ENCODE measurements at regions not wholly inside any gene's neighbourhood (a gene's known extent, or its start where the extent isn't known, plus 50 kb on each side); places are given as distances from the start of the nearest gene placed in this dataset.
A peak's percentile ranks its signal among the peaks of the same experiment; 100 is the strongest.

- TF ChIP-seq CTCF (IDR thresholded peaks at IDR 0.05; ENCODE audit: unreplicated experiment in 3 of 3), result no peak
- H3K4me1 Mint-ChIP-seq, result peaks cover under 1% of the 10 kb centered on the region
- no peaks in the 10 kb centered on the region for H3K9me3 Mint-ChIP-seq
- H3K27me3 Mint-ChIP-seq (ENCODE audit: low read depth), result peaks cover 2% of the 10 kb centered on the region
- H3K27ac Mint-ChIP-seq, result no peak overlapping the region
- H3K4me3 Mint-ChIP-seq, result no peak overlapping the region
- no peaks in the 10 kb centered on the region for H3K36me3 Mint-ChIP-seq (ENCODE audit: low read depth)
Measured at GRCh38 chr5:124560370-124560769, 186.1 kb downstream of the ZNF608 start.

- H3K36me3 Mint-ChIP-seq (ENCODE audit: low read depth), result no peaks in the 10 kb centered on the region
- peaks cover 16% of the 10 kb centered on the region for H3K4me1 Mint-ChIP-seq
- H3K27me3 Mint-ChIP-seq (ENCODE audit: low read depth), result peaks cover 5% of the 10 kb centered on the region
- no peak overlapping the region for H3K27ac Mint-ChIP-seq
- H3K4me3 Mint-ChIP-seq, result no peak overlapping the region
- TF ChIP-seq CTCF (IDR thresholded peaks at IDR 0.05; ENCODE audit: unreplicated experiment in 3 of 3), result no peak
- H3K9me3 Mint-ChIP-seq, result no peaks in the 10 kb centered on the region
Measured at GRCh38 chr5:124557761-124558160, 188.7 kb downstream of the ZNF608 start.

GRCh38 chr5:124554746-124555578 is 191.5 kb downstream of the ZNF608 start:
- H3K4me1 Mint-ChIP-seq, result peaks cover 26% of the 10 kb centered on the region
- no peaks in the 10 kb centered on the region for H3K9me3 Mint-ChIP-seq
- H3K36me3 Mint-ChIP-seq (ENCODE audit: low read depth), result no peaks in the 10 kb centered on the region
- H3K4me3 Mint-ChIP-seq, result no peak overlapping the region
- H3K27ac Mint-ChIP-seq, result peak overlapping the region in 2 of 3 experiments; percentile 1 to 40
- TF ChIP-seq CTCF (IDR thresholded peaks at IDR 0.05; ENCODE audit: unreplicated experiment in 3 of 3), result no peak
- H3K27me3 Mint-ChIP-seq (ENCODE audit: low read depth), result peaks cover 5% of the 10 kb centered on the region

- Mint-ChIP-seq H3K27ac (no peak overlapping the region), H3K4me1 (peaks cover 26% of the 10 kb centered on the region), H3K9me3 (no peaks in the 10 kb centered on the region), H3K27me3 (ENCODE audit: low read depth) (peaks cover 5% of the 10 kb centered on the region), H3K36me3 (ENCODE audit: low read depth) (no peaks in the 10 kb centered on the region), H3K4me3 (no peak overlapping the region)
- no peak for TF ChIP-seq CTCF (IDR thresholded peaks at IDR 0.05; ENCODE audit: unreplicated experiment in 3 of 3)
Measured at GRCh38 chr5:124553911-124554310, 192.5 kb downstream of the ZNF608 start.

GRCh38 chr5:124552526-124552925 is 193.9 kb downstream of the ZNF608 start:
- Mint-ChIP-seq H3K4me1 (peaks cover 26% of the 10 kb centered on the region), H3K9me3 (no peaks in the 10 kb centered on the region), H3K27ac (no peak overlapping the region), H3K4me3 (no peak overlapping the region), H3K36me3 (ENCODE audit: low read depth) (no peaks in the 10 kb centered on the region), H3K27me3 (ENCODE audit: low read depth) (peaks cover 5% of the 10 kb centered on the region)
- TF ChIP-seq CTCF (IDR thresholded peaks at IDR 0.05; ENCODE audit: unreplicated experiment in 3 of 3), result no peak

GRCh38 chr5:124551939-124552279 is 194.5 kb downstream of the ZNF608 start:
- Mint-ChIP-seq H3K4me3 (no peak overlapping the region), H3K9me3 (no peaks in the 10 kb centered on the region), H3K27ac (no peak overlapping the region), H3K4me1 (peaks cover 26% of the 10 kb centered on the region), H3K36me3 (ENCODE audit: low read depth) (no peaks in the 10 kb centered on the region), H3K27me3 (ENCODE audit: low read depth) (peaks cover 5% of the 10 kb centered on the region)
- no peak for TF ChIP-seq CTCF (IDR thresholded peaks at IDR 0.05; ENCODE audit: unreplicated experiment in 3 of 3)

Measured in nephron (organoid).